HepG2 (cell line): ENCODE measurements at regions not wholly inside any gene's neighbourhood (a gene's known extent, or its start where the extent isn't known, plus 50 kb on each side); places are given as distances from the start of the nearest gene placed in this dataset.
A peak's percentile ranks its signal among the peaks of the same experiment; 100 is the strongest.

Experiments
- ATAC-seq: fragments of 200-7000 bp; cut with Tn5 transposase; 3 replicates; pipeline ENCODE4 v1.9.1; 2020; ENCODE audit warnings: mild to moderate bottlenecking, moderate library complexity
- BruUV-seq: library from RNA; stranded (reverse); fragments of 400-500 nt; replicated peaks from 2 replicates; lab custom pipeline; 2021; lab: Mats Ljungman, UMichigan
- CTCF ChIA-PET: fragments of 300-600 bp; formaldehyde crosslinking; extraction: SDS; loops from one replicate; lab custom pipeline; 2021; ENCODE audit warnings: low total read pairs, inconsistent platforms, low intra/inter-chr PET ratio; lab: Yijun Ruan, JAX
- POLR2A ChIA-PET: fragments of 350-600 bp; sonication (Branson Sonifier 250); formaldehyde crosslinking; loops from one replicate; lab custom pipeline; 2020; ENCODE audit warnings: antibody characterized with exemption, inconsistent platforms; lab: Yijun Ruan, JAX
- DNase-seq: peaks from one replicate; pipeline ENCODE4 v3.0.0-alpha.2; 2015; ENCODE audit warnings: low spot score
- FAIRE-seq: peaks from 3 replicates; lab custom pipeline; 2011; peaks lifted over from hg19 to GRCh38; lab: Jason Lieb, UNC
- H2AFZ ChIP-seq: one replicate; pipeline ENCODE4 v1.6.1; 2011; ENCODE audit warnings: low read length, inconsistent platforms
- H3K27ac ChIP-seq: fragments of 300-600 bp; 3 replicates; pipeline ENCODE4 v1.8.0; 2011; ENCODE audit warnings: mixed run types, mild to moderate bottlenecking, mixed read lengths, low read length, inconsistent platforms; ENCODE audit not compliant: insufficient read depth; ENCODE audit errors: extremely low read length
- H3K27me3 ChIP-seq, 2 experiments: fragments of 200-600 bp in 1 of 2; 2 replicates in 1 of 2; 3 replicates in 1 of 2; pipeline versions ENCODE4 v1.6.0 to v1.8.0; 2011; ENCODE audit warnings: low read length in 2 of 2, mild to moderate bottlenecking in 2 of 2, moderate library complexity in 2 of 2, inconsistent platforms in 1 of 2; ENCODE audit not compliant: insufficient read depth in 2 of 2, control insufficient read depth in 1 of 2
- H3K36me3 ChIP-seq, 2 experiments: fragments of 200-600 bp in 1 of 2; replicated peaks in 1 of 2; 2 replicates in 1 of 2; 3 replicates in 1 of 2; pipeline versions ENCODE4 v1.5.1 to v1.8.0; 2011; ENCODE audit warnings: low read length in 2 of 2, inconsistent platforms in 1 of 2; ENCODE audit not compliant: insufficient read depth in 2 of 2, control insufficient read depth in 1 of 2
- H3K4me1 ChIP-seq: 2 replicates; pipeline ENCODE4 v1.5.1; 2012; ENCODE audit warnings: low read length, inconsistent platforms; ENCODE audit not compliant: insufficient read depth
- H3K4me2 ChIP-seq: 2 replicates; pipeline ENCODE4 v1.6.0; 2011; ENCODE audit warnings: low read depth, low read length, inconsistent platforms
- H3K4me3 ChIP-seq, 3 experiments: fragments of 200-600 bp in 1 of 3; sonication (generic), shearing (Covaris generic) in 1 of 3; replicated peaks in 1 of 3; 2 replicates each; pipeline ENCODE4 v1.5.1; 2011 to 2016; ENCODE audit warnings: low read length in 3 of 3, inconsistent platforms in 2 of 3, low read depth in 2 of 3, mild to moderate bottlenecking in 2 of 3, control low read depth in 1 of 3, mixed read lengths in 1 of 3; ENCODE audit not compliant: insufficient read depth in 1 of 3
- H3K79me2 ChIP-seq: one replicate; pipeline ENCODE4 v1.6.1; 2011; ENCODE audit warnings: low read length, inconsistent platforms; ENCODE audit not compliant: insufficient read depth
- H3K9ac ChIP-seq: 2 replicates; pipeline ENCODE4 v1.6.0; 2011; ENCODE audit warnings: mild to moderate bottlenecking, low read depth, low read length, inconsistent platforms; ENCODE audit not compliant: insufficient read depth
- H3K9me3 ChIP-seq: 2 replicates; pipeline ENCODE4 v1.5.1; 2012; ENCODE audit warnings: mild to moderate bottlenecking, low read length
- H4K20me1 ChIP-seq: 2 replicates; pipeline ENCODE4 v1.6.0; 2011; ENCODE audit warnings: inconsistent platforms, mild to moderate bottlenecking, low read length, moderate library complexity; ENCODE audit not compliant: insufficient read depth
- ATF7-NPFF ChIP-seq: sonication (generic); formaldehyde crosslinking; IDR thresholded peaks from 2 replicates; pipeline ENCODE4 v1.8.1; 2023; ENCODE audit warnings: mild to moderate bottlenecking, low read depth, missing genetic modification reagents, moderate library complexity
- CBX5 ChIP-seq: sonication (generic); formaldehyde crosslinking; IDR thresholded peaks from 2 replicates; pipeline ENCODE4 v1.4.0; 2020; ENCODE audit warnings: missing genetic modification reagents, borderline replicate concordance
- CCDC6 ChIP-seq: sonication (generic); formaldehyde crosslinking; IDR thresholded peaks from 2 replicates; pipeline ENCODE4 v1.8.1; 2022; ENCODE audit warnings: mild to moderate bottlenecking, missing genetic modification reagents, moderate library complexity
- E2F5 ChIP-seq: sonication (generic); formaldehyde crosslinking; conservative IDR thresholded peaks from 2 replicates; pipeline ENCODE4 v1.4.0; 2020; ENCODE audit warnings: missing genetic modification reagents
- GZF1 ChIP-seq: sonication (generic); formaldehyde crosslinking; IDR thresholded peaks from 2 replicates; pipeline ENCODE4 v1.5.1; 2020; ENCODE audit warnings: mild to moderate bottlenecking, missing genetic modification reagents
- HOXA5 ChIP-seq: sonication (generic); formaldehyde crosslinking; IDR thresholded peaks from 2 replicates; pipeline ENCODE4 v1.4.0; 2020; ENCODE audit warnings: missing genetic modification reagents
- KLF9 ChIP-seq: IDR thresholded peaks from 2 replicates; pipeline ENCODE4 v1.6.1; 2016; ENCODE audit warnings: low read depth
- ONECUT2 ChIP-seq: sonication (generic); formaldehyde crosslinking; IDR thresholded peaks from 2 replicates; pipeline ENCODE4 v1.4.0; 2020; ENCODE audit warnings: missing genetic modification reagents
- RFX1 ChIP-seq: fragments of 450-650 bp; IDR thresholded peaks from 2 replicates; pipeline ENCODE4 v1.6.1; 2017
- TEAD3 ChIP-seq: optimal IDR thresholded peaks from 2 replicates; pipeline ENCODE3; 2016; ENCODE audit warnings: borderline replicate concordance
- ZBTB33 ChIP-seq: sonication (generic); formaldehyde crosslinking; IDR thresholded peaks from 2 replicates; pipeline ENCODE4 v1.4.0; 2020; ENCODE audit warnings: missing genetic modification reagents
- ZBTB4 ChIP-seq: sonication (generic); formaldehyde crosslinking; IDR thresholded peaks from 2 replicates; pipeline ENCODE4 v1.4.0; 2020; ENCODE audit warnings: missing genetic modification reagents, mild to moderate bottlenecking, borderline replicate concordance
- ZNF30 ChIP-seq: sonication (generic); formaldehyde crosslinking; IDR thresholded peaks from 2 replicates; pipeline ENCODE4 v1.5.0; 2020; ENCODE audit warnings: mild to moderate bottlenecking, missing genetic modification reagents
- ZNF792 ChIP-seq: IDR thresholded peaks from 2 replicates; pipeline ENCODE4 v1.6.1; 2016
- ZNF883 ChIP-seq: sonication (generic); formaldehyde crosslinking; IDR thresholded peaks from 2 replicates; pipeline ENCODE4 v1.5.1; 2020; ENCODE audit warnings: mild to moderate bottlenecking, missing genetic modification reagents; ENCODE audit errors: not compliant biosample characterization
- WGBS: methylation state at CpG from one replicate; pipeline ENCODE4 v1.1.6; 2017; ENCODE audit warnings: low lambda C conversion rate; 5-methylcytosine and 5-hydroxymethylcytosine counted together
- in situ Hi-C: cut with HindIII; loops from 2 replicates; pipeline ENCODE4 v1.10.0; 2017; ENCODE audit warnings: low pct_unique_long_range_greater_than_20kb; ENCODE audit not compliant: extremely low pct_ligation_motif_present
- intact Hi-C: fragments of 100-400 bp; cut with micrococcal nuclease; formaldehyde crosslinking; loops from one replicate; pipeline ENCODE4 v1.10.0; 2022; ENCODE audit not compliant: unreplicated experiment
- TF ChIP-seq, protein P1 (sequence below): sonication (generic); formaldehyde crosslinking; IDR thresholded peaks from 2 replicates; pipeline ENCODE4 v1.5.1; 2020; ENCODE audit warnings: mild to moderate bottlenecking, missing genetic modification reagents, moderate library complexity
- TF ChIP-seq, protein P2 (sequence below): sonication (generic); formaldehyde crosslinking; IDR thresholded peaks from 2 replicates; pipeline ENCODE4 v1.5.1; 2020; ENCODE audit warnings: mild to moderate bottlenecking, moderate library complexity, missing genetic modification reagents

- ChIA-PET POLR2A (no interaction called here), CTCF (no interaction called here)
- Histone ChIP-seq H3K4me1 (peaks cover 9% of the 10 kb centered on the region; the same call in 1 of the 2 replicates), H3K27me3 (no peaks in the 10 kb centered on the region; a peak in 1 of 5 replicates), H3K4me3 (no peak overlapping the region), H3K79me2 (no peaks in the 10 kb centered on the region), H4K20me1 (no peaks in the 10 kb centered on the region), H3K9ac (no peak overlapping the region), H3K27ac (no peak overlapping the region), H3K4me2 (no peak overlapping the region), H2AFZ (no peak overlapping the region), H3K36me3 (no peaks in the 10 kb centered on the region), H3K9me3 (no peaks in the 10 kb centered on the region)
- ATAC-seq, result peak; percentile 50; the same call in 2 of the 3 replicates
- in situ Hi-C loops, result no loop called here
- BruUV-seq, result no TSS peak
- intact Hi-C loops, result no loop called here
- no peak for FAIRE-seq
- peak; percentile 3 for DNase-seq
- WGBS, result 0% methylated on average over 1 of the region's 1 CpG
- no peak for TF ChIP-seq CCDC6 (CRISPR knock-in tag)
- TF ChIP-seq ZBTB33 (CRISPR knock-in tag), result no peak
- TF ChIP-seq ONECUT2, result no peak
- TF ChIP-seq GZF1, result no peak
- TF ChIP-seq ZNF30, result no peak
- no peak for TF ChIP-seq RFX1
- TF ChIP-seq CBX5 (CRISPR knock-in tag), result no peak
- no peak for TF ChIP-seq E2F5 (CRISPR knock-in tag)
- no peak for TF ChIP-seq TEAD3 (CRISPR knock-in tag)
- TF ChIP-seq ZNF883 (CRISPR knock-in tag), result no peak
- no peak for TF ChIP-seq ATF7-NPFF
- no peak for TF ChIP-seq ZNF792
- TF ChIP-seq, protein P1, sequence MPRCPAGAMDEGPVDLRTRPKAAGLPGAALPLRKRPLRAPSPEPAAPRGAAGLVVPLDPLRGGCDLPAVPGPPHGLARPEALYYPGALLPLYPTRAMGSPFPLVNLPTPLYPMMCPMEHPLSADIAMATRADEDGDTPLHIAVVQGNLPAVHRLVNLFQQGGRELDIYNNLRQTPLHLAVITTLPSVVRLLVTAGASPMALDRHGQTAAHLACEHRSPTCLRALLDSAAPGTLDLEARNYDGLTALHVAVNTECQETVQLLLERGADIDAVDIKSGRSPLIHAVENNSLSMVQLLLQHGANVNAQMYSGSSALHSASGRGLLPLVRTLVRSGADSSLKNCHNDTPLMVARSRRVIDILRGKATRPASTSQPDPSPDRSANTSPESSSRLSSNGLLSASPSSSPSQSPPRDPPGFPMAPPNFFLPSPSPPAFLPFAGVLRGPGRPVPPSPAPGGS (CRISPR knock-in tag), result no peak
- no peak for TF ChIP-seq HOXA5 (CRISPR knock-in tag)
- TF ChIP-seq, protein P2, sequence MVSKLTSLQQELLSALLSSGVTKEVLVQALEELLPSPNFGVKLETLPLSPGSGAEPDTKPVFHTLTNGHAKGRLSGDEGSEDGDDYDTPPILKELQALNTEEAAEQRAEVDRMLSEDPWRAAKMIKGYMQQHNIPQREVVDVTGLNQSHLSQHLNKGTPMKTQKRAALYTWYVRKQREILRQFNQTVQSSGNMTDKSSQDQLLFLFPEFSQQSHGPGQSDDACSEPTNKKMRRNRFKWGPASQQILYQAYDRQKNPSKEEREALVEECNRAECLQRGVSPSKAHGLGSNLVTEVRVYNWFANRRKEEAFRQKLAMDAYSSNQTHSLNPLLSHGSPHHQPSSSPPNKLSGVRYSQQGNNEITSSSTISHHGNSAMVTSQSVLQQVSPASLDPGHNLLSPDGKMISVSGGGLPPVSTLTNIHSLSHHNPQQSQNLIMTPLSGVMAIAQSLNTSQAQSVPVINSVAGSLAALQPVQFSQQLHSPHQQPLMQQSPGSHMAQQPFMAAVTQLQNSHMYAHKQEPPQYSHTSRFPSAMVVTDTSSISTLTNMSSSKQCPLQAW (CRISPR knock-in tag), result no peak
- TF ChIP-seq KLF9 (CRISPR knock-in tag), result no peak
- no peak for TF ChIP-seq ZBTB4 (CRISPR knock-in tag)
Observed at GRCh38 chr14:55758796-55759195, 178.8 kb downstream of the KTN1 start.
